ENCODE measurements at regions not wholly inside any gene's neighbourhood (a gene's known extent, or its start where the extent isn't known, plus 50 kb on each side); places are given as distances from the start of the nearest gene placed in this dataset.

GRCh38 chr13:85091631-85092234 lies 707.5 kb downstream of the SLITRK6 start:
- DNase-seq (ENCODE audit: low read depth): no peak

GRCh38 chr13:85089186-85089585 lies 710.0 kb downstream of the SLITRK6 start:
- no peak for DNase-seq (ENCODE audit: low read depth)

- no peak for DNase-seq (ENCODE audit: low read depth)
Measured at GRCh38 chr13:85080691-85081090, 718.5 kb downstream of the SLITRK6 start.

GRCh38 chr13:85076343-85076742 lies 722.9 kb downstream of the SLITRK6 start:
- DNase-seq (ENCODE audit: low read depth): no peak

- DNase-seq (ENCODE audit: low read depth): no peak
Measured at GRCh38 chr13:85074543-85075313, 724.5 kb downstream of the SLITRK6 start.

GRCh38 chr13:85068231-85068630 lies 731.0 kb downstream of the SLITRK6 start:
- DNase-seq (ENCODE audit: low read depth): no peak

GRCh38 chr13:85040215-85040614 lies 759.0 kb downstream of the SLITRK6 start:
- DNase-seq (ENCODE audit: low read depth): no peak

- no peak for DNase-seq (ENCODE audit: low read depth)
Measured at GRCh38 chr13:85031771-85032170, 767.4 kb downstream of the SLITRK6 start.

- no peak for DNase-seq (ENCODE audit: low read depth)
Measured at GRCh38 chr13:85028035-85028434, 771.2 kb downstream of the SLITRK6 start.

GRCh38 chr13:85019121-85019520 lies 780.1 kb downstream of the SLITRK6 start:
- no peak for DNase-seq (ENCODE audit: low read depth)

GRCh38 chr13:85013006-85013405 lies 786.2 kb downstream of the SLITRK6 start:
- DNase-seq (ENCODE audit: low read depth): no peak

- no peak for DNase-seq (ENCODE audit: low read depth)
Measured at GRCh38 chr13:85009447-85009846, 789.8 kb downstream of the SLITRK6 start.

GRCh38 chr13:84999252-84999651 lies 800.0 kb downstream of the SLITRK6 start:
- DNase-seq (ENCODE audit: low read depth): no peak

GRCh38 chr13:84998681-84999080 lies 800.5 kb downstream of the SLITRK6 start:
- no peak for DNase-seq (ENCODE audit: low read depth)

GRCh38 chr13:84997858-84998257 lies 801.4 kb downstream of the SLITRK6 start:
- no peak for DNase-seq (ENCODE audit: low read depth)

- no peak for DNase-seq (ENCODE audit: low read depth)
Measured at GRCh38 chr13:84994582-84994981, 804.6 kb downstream of the SLITRK6 start.

- no peak for DNase-seq (ENCODE audit: low read depth)
Measured at GRCh38 chr13:84985860-84986259, 813.4 kb downstream of the SLITRK6 start.

GRCh38 chr13:84983321-84983720 lies 815.9 kb downstream of the SLITRK6 start:
- DNase-seq (ENCODE audit: low read depth): no peak

GRCh38 chr13:84980571-84980970 lies 818.6 kb downstream of the SLITRK6 start:
- DNase-seq (ENCODE audit: low read depth): no peak

GRCh38 chr13:84978851-84979250 lies 820.4 kb downstream of the SLITRK6 start:
- no peak for DNase-seq (ENCODE audit: low read depth)

- DNase-seq (ENCODE audit: low read depth): no peak
Measured at GRCh38 chr13:84973661-84974060, 825.6 kb downstream of the SLITRK6 start.

GRCh38 chr13:84972907-84973306 lies 826.3 kb downstream of the SLITRK6 start:
- no peak for DNase-seq (ENCODE audit: low read depth)

GRCh38 chr13:84962849-84963248 lies 836.4 kb downstream of the SLITRK6 start:
- DNase-seq (ENCODE audit: low read depth): no peak

All from stimulated activated CD8-positive, alpha-beta memory T cell treated with anti-CD3 and anti-CD28 coated beads, Interleukin-4, amount 100 ng/mL, for 24 hours (primary cell).